ENCODE measurements at regions not wholly inside any gene's neighbourhood (a gene's known extent, or its start where the extent isn't known, plus 50 kb on each side); places are given as distances from the start of the nearest gene placed in this dataset.
A peak's percentile ranks its signal among the peaks of the same experiment; 100 is the strongest.

DNA sequence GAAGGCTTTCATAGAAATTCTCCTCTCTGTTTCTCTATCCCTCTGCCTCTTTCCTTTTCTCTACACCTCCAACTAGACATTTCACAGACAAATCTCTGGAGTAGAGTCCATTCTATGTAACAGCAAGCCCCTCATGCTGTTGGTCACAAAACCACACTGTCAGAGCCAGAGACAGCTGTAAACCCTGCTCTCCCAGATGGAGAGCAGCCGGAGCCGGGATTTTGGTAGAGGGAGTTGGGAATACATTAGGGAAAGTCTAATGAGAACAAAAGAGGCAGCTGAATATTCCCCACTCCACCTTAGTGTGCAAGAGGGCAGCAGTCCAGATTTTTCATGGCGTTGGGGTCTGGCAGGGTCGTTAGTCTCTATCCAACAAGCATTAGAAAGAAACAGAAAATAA lies 68.3 kb upstream of the EDN1 start:
- DNase-seq, result no peak

DNA sequence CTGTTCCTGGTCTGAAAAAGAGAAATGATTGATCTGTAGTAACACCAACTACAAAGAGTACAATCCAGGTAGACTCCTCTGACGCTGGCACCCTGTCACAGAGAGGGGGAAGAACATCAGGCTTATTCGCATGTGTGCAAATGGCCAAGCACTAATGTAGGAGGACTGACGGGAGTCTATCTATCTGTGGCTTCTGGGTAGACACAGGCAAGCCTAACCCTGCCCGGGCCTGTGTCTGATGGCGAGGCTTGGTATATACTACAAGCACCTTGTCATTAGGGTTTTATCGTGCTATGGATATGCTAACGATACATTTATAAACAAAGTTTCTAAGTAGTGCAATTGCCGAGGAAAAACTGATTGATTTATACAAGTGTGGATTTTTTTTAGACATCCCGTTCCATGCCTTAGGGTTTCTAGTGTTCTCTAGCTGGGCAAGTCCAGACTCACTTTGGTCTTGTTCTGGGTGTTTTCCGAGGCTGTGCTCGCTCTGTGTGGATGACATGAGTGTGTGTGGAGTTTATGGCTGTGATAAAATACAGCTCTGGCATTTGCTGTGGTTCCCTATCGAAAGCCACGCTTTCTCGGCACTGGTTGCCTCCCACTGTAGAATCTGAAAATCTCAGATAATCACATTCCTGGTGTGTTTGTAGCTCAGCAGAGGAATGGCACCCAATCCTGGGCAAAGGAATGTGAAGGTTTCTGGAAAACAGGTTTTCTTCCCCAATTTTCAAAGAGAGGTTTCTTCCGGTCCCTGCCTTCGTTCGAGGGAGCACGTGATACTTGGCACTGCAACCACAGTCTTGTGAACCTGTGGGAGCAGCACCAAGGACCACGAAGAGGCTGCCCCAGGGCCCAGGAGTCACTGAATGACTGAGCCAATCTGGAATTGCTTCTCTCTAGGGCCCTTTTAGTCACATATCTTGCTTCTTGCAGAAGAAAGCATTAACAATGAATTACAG lies 67.5 kb upstream of the EDN1 start:
- DNase-seq, result no peak

DNA sequence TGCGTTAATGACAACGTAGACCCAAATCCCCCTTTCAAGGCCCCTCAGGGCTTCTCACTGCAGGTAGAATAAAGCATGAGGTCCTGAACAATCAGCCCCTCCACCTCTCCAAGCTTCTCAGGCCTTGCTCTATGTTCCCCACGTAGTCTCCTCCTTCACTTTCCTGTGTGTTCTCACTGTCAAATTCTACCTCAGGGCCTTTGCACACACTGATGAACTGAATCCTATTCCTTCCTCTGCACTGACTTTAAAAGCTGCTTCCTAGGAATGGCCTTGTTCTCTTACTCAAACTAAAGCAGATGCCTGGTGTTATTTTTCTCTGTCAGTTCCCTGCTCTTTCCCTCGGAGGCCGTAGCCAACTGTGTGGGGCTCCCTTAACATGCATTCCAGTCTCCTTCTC lies 66.8 kb upstream of the EDN1 start:
- no peak for DNase-seq

DNA sequence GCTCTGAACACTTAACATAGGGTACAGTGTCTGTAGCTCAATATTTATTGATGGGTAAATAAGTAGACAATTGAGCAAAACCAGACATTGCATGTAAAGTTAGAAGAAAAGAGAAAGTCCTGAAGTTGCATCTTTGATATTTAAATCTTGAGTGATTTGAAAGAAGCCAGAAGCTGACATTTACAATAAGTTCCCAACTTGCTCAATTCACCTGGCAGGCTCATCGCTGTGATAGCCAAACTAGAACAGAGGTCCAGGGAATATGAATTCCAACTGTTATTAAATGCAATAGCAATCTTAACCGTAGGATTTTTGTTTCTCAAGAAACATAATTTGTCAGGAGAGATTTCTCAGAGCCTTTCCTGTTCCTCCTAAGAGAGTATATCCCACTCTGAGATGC lies 65.9 kb upstream of the EDN1 start:
- no peak for DNase-seq

DNA sequence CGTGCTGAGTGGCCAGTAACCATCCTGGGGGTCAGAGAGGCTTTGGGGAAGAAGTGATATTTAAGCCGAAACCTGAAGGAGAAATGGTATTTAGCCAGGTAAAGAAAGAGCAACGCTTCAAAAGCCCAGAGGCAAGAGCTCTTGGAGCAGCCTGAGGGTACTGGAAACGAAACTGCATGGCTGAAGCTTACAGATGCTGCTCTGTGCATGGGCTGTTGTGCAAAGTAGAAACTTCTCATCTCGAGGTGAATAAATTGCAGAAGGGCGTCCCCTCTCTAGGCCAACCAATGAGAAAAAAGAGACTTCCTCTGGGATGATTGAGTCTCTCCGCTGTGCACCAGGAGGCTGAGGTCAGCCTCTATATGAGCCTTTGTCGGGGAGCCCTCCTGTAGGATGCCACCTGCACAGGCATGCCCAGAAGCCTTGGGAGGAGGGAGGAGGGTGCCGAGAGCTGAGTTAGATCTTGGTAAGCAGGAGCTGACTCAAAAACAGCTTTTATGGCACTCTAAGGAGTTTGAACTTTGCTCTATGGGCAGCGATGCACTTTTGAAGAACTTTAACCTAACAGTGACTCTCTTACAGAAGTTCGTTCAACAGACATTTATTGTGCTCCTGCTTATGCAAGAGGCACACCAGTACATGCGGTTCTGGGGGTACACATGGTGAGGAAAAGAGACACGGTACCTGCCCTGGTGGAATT lies 61.6 kb upstream of the EDN1 start:
- no peak for DNase-seq

DNA sequence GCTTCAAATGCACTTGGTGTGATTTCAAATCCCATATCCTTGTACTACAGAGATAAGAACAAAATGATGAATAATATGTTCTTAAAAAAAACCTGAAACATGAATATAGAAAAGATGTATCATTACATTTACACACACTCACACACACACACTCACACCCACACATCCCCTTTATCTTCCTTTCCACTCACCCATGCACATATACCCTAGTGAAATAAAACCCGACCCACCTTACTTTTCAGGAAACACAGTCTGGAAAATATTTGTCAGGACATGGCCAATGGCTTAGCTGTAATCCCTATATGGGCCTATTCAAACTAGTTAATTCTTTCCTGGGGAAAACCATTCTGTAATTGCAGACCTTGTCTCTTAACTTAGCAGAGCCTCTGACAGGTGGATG lies 60.8 kb upstream of the EDN1 start:
- no peak for DNase-seq

DNA sequence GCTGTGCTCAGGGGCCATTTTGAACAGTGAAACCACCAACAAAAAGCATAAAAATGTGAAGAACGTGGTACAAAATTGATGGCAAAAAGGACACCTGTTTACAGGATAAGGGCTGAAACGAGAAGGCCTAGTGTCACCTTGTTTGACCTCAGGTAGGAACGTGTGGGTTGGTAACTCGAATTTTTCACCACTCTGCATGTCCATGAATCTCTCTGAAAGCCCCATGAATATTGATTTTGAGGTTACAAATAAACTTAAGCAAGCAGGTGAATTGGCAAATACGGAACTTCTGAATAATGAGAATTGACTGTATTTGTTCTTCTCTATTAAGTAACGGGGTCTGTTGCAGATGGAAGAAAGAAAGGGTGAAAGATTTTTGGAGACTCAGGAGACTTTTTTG lies 59.6 kb upstream of the EDN1 start:
- DNase-seq, result no peak

DNA sequence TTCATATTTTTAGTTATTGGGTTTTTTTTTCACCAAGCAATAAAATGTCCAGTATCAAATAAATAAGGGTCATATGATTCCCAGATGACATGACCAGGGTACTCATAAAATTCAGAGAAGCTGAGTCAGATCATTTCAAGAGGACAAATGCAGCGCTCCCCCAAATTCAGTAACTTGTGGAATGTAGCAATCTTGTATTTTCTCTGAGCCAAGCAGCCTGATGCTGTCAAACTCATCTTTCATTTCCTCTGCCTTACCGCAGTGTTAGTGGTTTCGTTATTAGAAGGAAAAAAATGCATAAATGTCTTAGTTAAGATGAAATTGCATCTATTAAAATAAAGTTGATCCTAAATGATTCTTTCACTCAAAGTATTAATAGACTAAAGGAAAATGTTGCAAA lies 57.8 kb upstream of the EDN1 start:
- DNase-seq, result peak; percentile 30 to 34

DNA sequence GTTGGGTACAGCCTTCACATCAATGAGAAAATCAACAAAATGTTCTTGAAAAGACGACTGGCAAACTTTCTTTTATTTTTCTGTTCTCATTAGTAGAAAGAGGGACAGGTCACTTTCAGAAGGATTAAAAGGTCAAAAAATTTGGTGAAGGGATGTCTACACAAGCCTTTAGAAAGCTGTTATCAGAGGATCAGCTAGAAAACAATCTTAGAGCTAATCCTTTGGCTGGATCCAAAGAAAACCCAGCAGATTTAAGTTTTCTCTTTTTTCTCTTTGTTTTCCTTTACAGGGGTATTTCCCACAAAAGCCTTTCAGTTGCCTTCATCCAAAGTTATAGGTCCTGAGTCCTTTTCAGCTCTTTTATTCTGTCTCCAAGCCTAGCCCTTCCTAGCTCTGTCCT lies 57.3 kb upstream of the EDN1 start:
- peak in 1 of 2 donors; percentile 5 for DNase-seq

DNA sequence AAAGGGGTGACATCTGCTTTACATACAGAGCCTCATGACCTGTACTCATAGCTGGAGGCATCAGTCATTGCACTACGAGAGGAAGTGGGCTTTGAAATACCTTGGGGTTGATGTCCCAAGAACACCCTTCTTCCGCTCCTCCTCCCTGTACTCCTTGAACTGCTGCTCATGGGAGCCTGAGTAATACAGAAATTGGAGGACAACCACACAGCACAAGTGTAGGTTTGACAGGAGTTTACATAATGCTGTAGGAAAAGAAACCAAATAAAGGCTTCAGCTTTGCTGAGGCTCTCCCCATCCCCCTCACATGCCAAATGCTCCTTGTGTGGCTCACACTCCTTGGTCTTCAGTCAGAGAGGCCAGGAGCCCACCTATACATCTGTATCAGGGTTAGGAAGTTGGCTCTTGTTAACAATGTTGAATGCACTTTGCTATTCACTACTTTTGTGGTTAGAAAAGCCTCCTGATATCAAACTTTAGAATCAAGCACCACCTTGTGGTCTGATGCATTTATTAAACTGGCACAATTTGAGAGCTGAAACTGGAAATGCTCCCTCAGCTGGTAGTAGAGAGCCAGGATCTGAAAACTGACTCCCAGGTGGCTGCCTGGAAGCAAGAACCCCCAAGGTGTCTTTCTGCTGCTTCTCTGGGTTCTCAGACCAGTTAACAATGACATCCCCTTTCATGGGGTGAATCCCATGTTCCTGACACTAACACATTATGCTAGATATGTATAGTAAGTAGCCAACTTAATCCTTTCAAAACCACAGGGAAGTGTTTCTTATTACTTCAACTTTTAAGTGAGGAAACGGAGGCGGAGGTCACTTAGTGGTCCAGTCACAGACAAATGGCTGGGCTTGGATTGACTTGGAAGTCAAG lies 56.2 kb upstream of the EDN1 start:
- DNase-seq, result peak; percentile 54 to 74

DNA sequence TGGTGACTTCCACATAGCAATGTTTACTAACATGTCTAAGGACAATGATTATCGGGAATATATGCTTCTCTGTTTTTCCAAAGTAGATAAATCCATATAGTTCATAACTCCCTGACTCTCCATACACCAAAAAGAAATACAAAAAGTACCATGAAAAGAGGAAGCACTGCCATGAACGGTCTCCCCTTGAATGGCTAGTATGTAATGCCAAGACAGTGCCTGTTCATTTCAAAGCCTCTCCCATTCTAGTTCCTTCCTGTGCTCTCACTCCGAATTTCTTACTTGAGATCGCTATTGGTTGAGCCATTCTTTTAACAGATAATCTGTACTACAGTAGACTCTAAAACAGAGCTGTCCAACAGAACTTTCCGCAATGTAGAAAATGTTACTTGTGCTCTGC lies 54.8 kb upstream of the EDN1 start:
- no peak for DNase-seq

DNA sequence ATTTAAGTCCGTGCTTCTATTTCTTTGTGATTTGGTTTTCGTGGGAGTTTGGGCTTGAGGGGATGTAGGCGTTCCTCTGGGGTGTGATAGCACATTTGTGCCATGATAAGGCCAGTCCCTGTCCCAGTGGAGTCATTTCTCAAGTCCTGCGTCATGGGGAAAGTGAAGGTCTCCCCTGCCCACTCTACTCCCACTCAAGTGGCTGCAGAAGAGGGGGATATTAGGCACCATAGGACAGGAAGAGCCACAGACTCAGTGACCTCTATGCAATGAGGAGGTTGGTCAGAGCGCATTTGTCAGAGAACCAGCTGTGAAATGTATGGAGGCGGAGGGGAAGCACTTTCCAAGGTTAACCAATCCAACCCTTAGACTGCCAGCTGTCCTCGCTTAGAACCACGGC lies 51.9 kb upstream of the EDN1 start:
- no peak for DNase-seq
